ENCODE measurements at regions not wholly inside any gene's neighbourhood (a gene's known extent, or its start where the extent isn't known, plus 50 kb on each side); places are given as distances from the start of the nearest gene placed in this dataset.

DNA sequence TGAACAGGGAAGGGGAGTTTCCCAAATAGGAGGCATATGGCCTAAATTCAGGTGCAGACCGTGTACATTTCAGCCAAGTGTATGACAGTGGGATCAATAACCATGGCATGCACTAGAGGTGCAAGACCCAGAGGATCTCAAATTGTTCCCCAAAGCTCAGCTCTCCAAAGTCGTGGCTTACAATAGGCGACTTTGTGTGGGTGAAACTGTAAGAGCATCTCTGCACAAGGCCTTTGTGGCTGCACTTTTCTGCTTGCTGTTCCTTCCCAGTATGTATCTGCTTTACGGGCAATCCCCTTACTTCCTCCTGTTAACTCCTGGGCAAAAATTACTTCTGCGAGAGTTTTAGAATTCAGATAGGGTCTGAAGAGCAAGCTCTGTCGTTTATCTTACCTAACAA, 518.3 kb upstream of the ZFP42 start:
- no peak overlapping the region for H3K4me3 ChIP-seq (ENCODE audit: insufficient read depth, low read depth, low read length)
- H4K20me1 ChIP-seq (ENCODE audit: insufficient read depth, low read length), result no peaks in the 10 kb centered on the region
- no peaks in the 10 kb centered on the region for H3K36me3 ChIP-seq (ENCODE audit: control insufficient read depth, insufficient read depth, low read length)
- DNase-seq (no peak), ATAC-seq (ENCODE audit: low read depth) (no peak)
- peaks cover 15% of the 10 kb centered on the region for H3K9me1 ChIP-seq (ENCODE audit: insufficient read depth, low read length)
- peaks cover 0 to 18% of the 10 kb centered on the region in 2 experiments; a peak in 2 of 4 replicates for H3K79me1 ChIP-seq (ENCODE audit: low read depth in 1 of 2, low read length in 2 of 2)
- peaks cover 23% of the 10 kb centered on the region for H3K4me1 ChIP-seq (ENCODE audit: control insufficient read depth, insufficient read depth, low read length)
- no peak overlapping the region for H3K56ac ChIP-seq (ENCODE audit: extremely low read depth, insufficient read depth, low read length)
- no peak overlapping the region for H3K27ac ChIP-seq (ENCODE audit: insufficient read depth, low read length)
- peak overlapping the region; percentile 39 for H3K14ac ChIP-seq (replicated peaks; ENCODE audit: low read depth, low read length)
- H2BK5ac ChIP-seq (ENCODE audit: low read depth, low read length, poor library complexity, severe bottlenecking), result no peak overlapping the region
- H3K9me3 ChIP-seq (ENCODE audit: control insufficient read depth, insufficient read depth, low read length), result no peaks in the 10 kb centered on the region
- in situ Hi-C loops (cut with MboI; ENCODE audit: low sequenced_read_pairs) (no loop called here), dilution Hi-C loops (cut with HindIII; ENCODE audit: low sequenced_read_pairs, unreplicated experiment) (no loop called here), intact Hi-C loops (cut with micrococcal nuclease) (loop anchor here (5.0 to 10.0 kb wide), 2 partner anchors 250 to 532 kb away; no protein-coding TSS in a partner anchor)
- no peak overlapping the region for H3K9ac ChIP-seq (ENCODE audit: low read depth, low read length)
- H2BK15ac ChIP-seq (ENCODE audit: low read depth, low read length), result peak overlapping the region; percentile 95; the same call in 2 of the 3 replicates
- H3K4me2 ChIP-seq (ENCODE audit: low read depth, low read length), result no peak overlapping the region
- peak overlapping the region; percentile 41; the same call in 1 of the 2 replicates for H4K91ac ChIP-seq (ENCODE audit: insufficient read depth, low read depth, low read length)
- peak overlapping the region; percentile 98 for H2BK120ac ChIP-seq (ENCODE audit: low read depth, low read length)
- H2BK20ac ChIP-seq (ENCODE audit: low read depth, low read length), result peak overlapping the region; percentile 90
- H3K18ac ChIP-seq (ENCODE audit: low read depth, low read length), result peak overlapping the region; percentile 48
- H2AK5ac ChIP-seq (ENCODE audit: low read depth, low read length), result peak overlapping the region; percentile 76; the same call in 1 of the 2 replicates
- ChIA-PET POLR2A (ENCODE audit: unreplicated experiment) (no interaction called here), CTCF (interaction anchor here (1.4 kb wide), 1 partner anchor 13 kb away, joined by 4 read pairs; no protein-coding TSS in a partner anchor)
- H2AFZ ChIP-seq (replicated peaks; ENCODE audit: low read length, poor library complexity), result peak overlapping the region; percentile 13
- peak overlapping the region; percentile 85 for H3K4ac ChIP-seq (ENCODE audit: low read depth, low read length)
- TF ChIP-seq BHLHE40 (IDR thresholded peaks at IDR 0.05; ENCODE audit: low read depth, low read length) (no peak), POLR2A (IDR thresholded peaks at IDR 0.05; ENCODE audit: low read depth, low read length) (no peak), MXI1 (IDR thresholded peaks at IDR 0.05; ENCODE audit: borderline replicate concordance, low read depth, low read length) (no peak), NFE2L2 (IDR thresholded peaks at IDR 0.05; ENCODE audit: low read depth, low read length) (no peak), RFX5 (IDR thresholded peaks at IDR 0.05; ENCODE audit: low read depth, low read length) (no peak), SMC3 (IDR thresholded peaks at IDR 0.05; ENCODE audit: low read depth, low read length) (no peak), RCOR1 (IDR thresholded peaks at IDR 0.05; ENCODE audit: insufficient replicate concordance, low read length) (no peak)
- TF ChIP-seq, protein P1, sequence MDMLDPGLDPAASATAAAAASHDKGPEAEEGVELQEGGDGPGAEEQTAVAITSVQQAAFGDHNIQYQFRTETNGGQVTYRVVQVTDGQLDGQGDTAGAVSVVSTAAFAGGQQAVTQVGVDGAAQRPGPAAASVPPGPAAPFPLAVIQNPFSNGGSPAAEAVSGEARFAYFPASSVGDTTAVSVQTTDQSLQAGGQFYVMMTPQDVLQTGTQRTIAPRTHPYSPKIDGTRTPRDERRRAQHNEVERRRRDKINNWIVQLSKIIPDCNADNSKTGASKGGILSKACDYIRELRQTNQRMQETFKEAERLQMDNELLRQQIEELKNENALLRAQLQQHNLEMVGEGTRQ (IDR thresholded peaks at IDR 0.05; ENCODE audit: low read depth, low read length), result no peak
- TF ChIP-seq, protein P2, sequence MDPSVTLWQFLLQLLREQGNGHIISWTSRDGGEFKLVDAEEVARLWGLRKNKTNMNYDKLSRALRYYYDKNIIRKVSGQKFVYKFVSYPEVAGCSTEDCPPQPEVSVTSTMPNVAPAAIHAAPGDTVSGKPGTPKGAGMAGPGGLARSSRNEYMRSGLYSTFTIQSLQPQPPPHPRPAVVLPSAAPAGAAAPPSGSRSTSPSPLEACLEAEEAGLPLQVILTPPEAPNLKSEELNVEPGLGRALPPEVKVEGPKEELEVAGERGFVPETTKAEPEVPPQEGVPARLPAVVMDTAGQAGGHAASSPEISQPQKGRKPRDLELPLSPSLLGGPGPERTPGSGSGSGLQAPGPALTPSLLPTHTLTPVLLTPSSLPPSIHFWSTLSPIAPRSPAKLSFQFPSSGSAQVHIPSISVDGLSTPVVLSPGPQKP (IDR thresholded peaks at IDR 0.05; ENCODE audit: borderline replicate concordance, low read depth, low read length), result no peak
- H4K5ac ChIP-seq (ENCODE audit: low read depth, low read length), result peak overlapping the region; percentile 63; the same call in 1 of the 2 replicates
- peak overlapping the region; percentile 7 for H2AK9ac ChIP-seq (replicated peaks; ENCODE audit: low read depth, low read length, poor library complexity)
- BruUV-seq (replicated peaks), result no TSS peak
- WGBS, 2 experiments (ENCODE audit: extremely low coverage in 2 of 2, insufficient read length in 1 of 2), result 44% methylated on average over 2 of the region's 6 CpGs; no CpG with 5 or more reads in 1 of the 2 experiments
- no peaks in the 10 kb centered on the region for H3K27me3 ChIP-seq (ENCODE audit: control insufficient read depth, insufficient read depth, low read length)
- peak overlapping the region; percentile 35; the same call in 1 of the 2 replicates for H3K23ac ChIP-seq (ENCODE audit: low read depth, low read length)
- peak overlapping the region in 1 of 2 experiments; percentile 50; a peak in 2 of 4 replicates for H4K8ac ChIP-seq (ENCODE audit: low read depth in 2 of 2, low read length in 2 of 2)
